ENCODE measurements at regions not wholly inside any gene's neighbourhood (a gene's known extent, or its start where the extent isn't known, plus 50 kb on each side); places are given as distances from the start of the nearest gene placed in this dataset.

- Histone ChIP-seq H3K4me3 (ENCODE audit: control insufficient read depth in 2 of 3, extremely low read depth in 1 of 3, insufficient read depth in 2 of 3, low read depth in 1 of 3, low read length in 3 of 3) (no peak overlapping the region), H3K27ac (ENCODE audit: control insufficient read depth, insufficient read depth, low read length) (peak overlapping the region; percentile 80), H3K36me3 (ENCODE audit: control insufficient read depth in 2 of 2, extremely low read depth in 1 of 2, insufficient read depth in 2 of 2, low read length in 2 of 2) (no peaks in the 10 kb centered on the region), H3K9ac (ENCODE audit: control insufficient read depth, extremely low read depth, insufficient read depth, low read length) (no peak overlapping the region), H2AFZ (ENCODE audit: control insufficient read depth, low read length) (no peak overlapping the region), H3K9me1 (ENCODE audit: control insufficient read depth, extremely low read depth, insufficient read depth, low read length) (no peaks in the 10 kb centered on the region), H3K27me3 (ENCODE audit: control insufficient read depth, extremely low read depth, insufficient read depth, low read length) (no peaks in the 10 kb centered on the region), H4K20me1 (ENCODE audit: control insufficient read depth, extremely low read depth, insufficient read depth, low read length) (no peaks in the 10 kb centered on the region), H3K79me2 (ENCODE audit: control insufficient read depth, insufficient read depth, low read length) (no peaks in the 10 kb centered on the region), H3K9me3 (ENCODE audit: control insufficient read depth, low read depth, low read length) (no peaks in the 10 kb centered on the region), H3K4me2 (ENCODE audit: control insufficient read depth, extremely low read depth, insufficient read depth, low read depth, low read length) (no peak overlapping the region), H3K4me1 (ENCODE audit: control insufficient read depth, extremely low read depth, insufficient read depth, low read length) (peaks cover 35% of the 10 kb centered on the region)
- no peak for TF ChIP-seq CTCF (optimal IDR thresholded peaks at IDR 0.05 in 1 of 3, IDR thresholded peaks at IDR 0.05 in 1 of 3, conservative IDR thresholded peaks at IDR 0.05 in 1 of 3; ENCODE audit: extremely low read depth in 1 of 3, insufficient read depth in 2 of 3, low read length in 3 of 3)
- TF ChIP-seq EZH2 (IDR thresholded peaks at IDR 0.05; ENCODE audit: low read length) = no peak
- dilution Hi-C loops (cut with MboI; ENCODE audit: extremely low pct_ligation_motif_present, low sequenced_read_pairs) = no loop called here
- FAIRE-seq (no peak), DNase-seq (ENCODE audit: low read depth, low spot score) (no peak)
Observed at GRCh38 chr3:107986505-107986904, 104.3 kb downstream of the CD47 start.

GRCh38 chr3:107985496-107985895, 105.3 kb downstream of the CD47 start:
- TF ChIP-seq EZH2 (IDR thresholded peaks at IDR 0.05; ENCODE audit: low read length) (no peak), CTCF (optimal IDR thresholded peaks at IDR 0.05 in 1 of 3, IDR thresholded peaks at IDR 0.05 in 1 of 3, conservative IDR thresholded peaks at IDR 0.05 in 1 of 3; ENCODE audit: extremely low read depth in 1 of 3, insufficient read depth in 2 of 3, low read length in 3 of 3) (no peak)
- Histone ChIP-seq H3K27ac (ENCODE audit: control insufficient read depth, insufficient read depth, low read length) (no peak overlapping the region), H2AFZ (ENCODE audit: control insufficient read depth, low read length) (peak overlapping the region; percentile 43), H3K9me3 (ENCODE audit: control insufficient read depth, low read depth, low read length) (no peaks in the 10 kb centered on the region), H3K79me2 (ENCODE audit: control insufficient read depth, insufficient read depth, low read length) (no peaks in the 10 kb centered on the region), H3K36me3 (ENCODE audit: control insufficient read depth in 2 of 2, extremely low read depth in 1 of 2, insufficient read depth in 2 of 2, low read length in 2 of 2) (no peaks in the 10 kb centered on the region), H3K4me2 (ENCODE audit: control insufficient read depth, extremely low read depth, insufficient read depth, low read depth, low read length) (no peak overlapping the region), H3K4me3 (ENCODE audit: control insufficient read depth in 2 of 3, extremely low read depth in 1 of 3, insufficient read depth in 2 of 3, low read depth in 1 of 3, low read length in 3 of 3) (no peak overlapping the region), H3K9me1 (ENCODE audit: control insufficient read depth, extremely low read depth, insufficient read depth, low read length) (no peaks in the 10 kb centered on the region), H3K9ac (ENCODE audit: control insufficient read depth, extremely low read depth, insufficient read depth, low read length) (no peak overlapping the region), H3K4me1 (ENCODE audit: control insufficient read depth, extremely low read depth, insufficient read depth, low read length) (peaks cover 39% of the 10 kb centered on the region), H3K27me3 (ENCODE audit: control insufficient read depth, extremely low read depth, insufficient read depth, low read length) (no peaks in the 10 kb centered on the region), H4K20me1 (ENCODE audit: control insufficient read depth, extremely low read depth, insufficient read depth, low read length) (no peaks in the 10 kb centered on the region)
- FAIRE-seq (no peak), DNase-seq (ENCODE audit: low read depth, low spot score) (no peak)
- dilution Hi-C loops (cut with MboI; ENCODE audit: extremely low pct_ligation_motif_present, low sequenced_read_pairs) = no loop called here

Measured in keratinocyte (primary cell).